Fibroblast of villous mesenchyme (primary cell): ENCODE measurements at regions not wholly inside any gene's neighbourhood (a gene's known extent, or its start where the extent isn't known, plus 50 kb on each side); places are given as distances from the start of the nearest gene placed in this dataset.
A peak's percentile ranks its signal among the peaks of the same experiment; 100 is the strongest.

ENCODE experiments used
- DNase-seq: peaks from one replicate; pipeline ENCODE4 v3.0.0-alpha.2; 2010; ENCODE audit warnings: low read depth
- H3K4me3 ChIP-seq: 2 replicates; pipeline ENCODE4 v1.5.1; 2011; ENCODE audit warnings: low read depth, mild to moderate bottlenecking, low read length
- CTCF ChIP-seq: IDR thresholded peaks from 2 replicates; pipeline ENCODE4 v1.5.1; 2012; ENCODE audit warnings: low read depth, mild to moderate bottlenecking, low read length; ENCODE audit not compliant: insufficient read depth

GRCh38 chr9:29039258-29039657, 1466.0 kb upstream of the C9orf72 start:
- H3K4me3 ChIP-seq = no peak overlapping the region
- no peak for TF ChIP-seq CTCF
- peak; percentile 45 for DNase-seq

- DNase-seq = no peak
- no peak overlapping the region for H3K4me3 ChIP-seq
- TF ChIP-seq CTCF = no peak
These were observed 1469.8 kb upstream of the C9orf72 start for GRCh38 chr9:29043072-29043471.

GRCh38 chr9:29044959-29045358, 1471.7 kb upstream of the C9orf72 start:
- peak; percentile 48 for DNase-seq
- TF ChIP-seq CTCF = no peak
- H3K4me3 ChIP-seq = no peak overlapping the region

- TF ChIP-seq CTCF = no peak
- H3K4me3 ChIP-seq = no peak overlapping the region
- no peak for DNase-seq
These were observed 1486.8 kb upstream of the C9orf72 start for GRCh38 chr9:29060041-29060440.

- H3K4me3 ChIP-seq = no peak overlapping the region
- TF ChIP-seq CTCF = no peak
- DNase-seq = no peak
These were observed 1489.2 kb upstream of the C9orf72 start for GRCh38 chr9:29062446-29062845.

GRCh38 chr9:29063031-29063430, 1489.8 kb upstream of the C9orf72 start:
- TF ChIP-seq CTCF = no peak
- no peak overlapping the region for H3K4me3 ChIP-seq
- no peak for DNase-seq

GRCh38 chr9:29066141-29066640, 1492.9 kb upstream of the C9orf72 start:
- H3K4me3 ChIP-seq = no peak overlapping the region
- no peak for DNase-seq
- no peak for TF ChIP-seq CTCF
